Keratinocyte (primary cell): ENCODE measurements at regions not wholly inside any gene's neighbourhood (a gene's known extent, or its start where the extent isn't known, plus 50 kb on each side); places are given as distances from the start of the nearest gene placed in this dataset.
"Not testable (repeated sequence)": the region's sequence is repeated elsewhere in the genome, so short reads cannot be mapped to it uniquely, and the experiment has no call there.

Experiments used
- DNase-seq: peaks from one replicate; pipeline ENCODE4 v3.0.0-alpha.2; 2011; ENCODE audit warnings: low read depth, missing footprints, low spot score
- FAIRE-seq: peaks from 2 replicates; lab custom pipeline; 2011; peaks lifted over from hg19 to GRCh38; lab: Jason Lieb, UNC
- H2AFZ ChIP-seq: 2 replicates; pipeline ENCODE4 v1.6.0; 2012; ENCODE audit warnings: low read length, control low read depth, inconsistent platforms; ENCODE audit not compliant: control insufficient read depth
- H3K27ac ChIP-seq: 2 replicates; pipeline ENCODE4 v1.5.1; 2011; ENCODE audit warnings: low read length; ENCODE audit not compliant: control insufficient read depth, insufficient read depth
- H3K27me3 ChIP-seq: 3 replicates; pipeline ENCODE4 v1.6.0; 2011; ENCODE audit warnings: low read length; ENCODE audit not compliant: control insufficient read depth, insufficient read depth; ENCODE audit errors: extremely low read depth
- H3K36me3 ChIP-seq, 2 experiments: 2 replicates in 1 of 2; 3 replicates in 1 of 2; pipeline ENCODE4 v1.5.1; 2011; ENCODE audit warnings: low read length in 2 of 2, mild to moderate bottlenecking in 1 of 2; ENCODE audit not compliant: control insufficient read depth in 2 of 2, insufficient read depth in 2 of 2; ENCODE audit errors: extremely low read depth in 1 of 2
- H3K4me1 ChIP-seq: 3 replicates; pipeline ENCODE4 v1.5.1; 2011; ENCODE audit warnings: low read length; ENCODE audit not compliant: control insufficient read depth, insufficient read depth; ENCODE audit errors: extremely low read depth
- H3K4me2 ChIP-seq: 3 replicates; pipeline ENCODE4 v1.6.0; 2011; ENCODE audit warnings: low read depth, low read length; ENCODE audit not compliant: control insufficient read depth, insufficient read depth; ENCODE audit errors: extremely low read depth
- H3K4me3 ChIP-seq, 3 experiments: fragments of 200-600 bp in 1 of 3; sonication (generic) in 1 of 3; 2 replicates in 2 of 3; 3 replicates in 1 of 3; pipeline ENCODE4 v1.5.1; 2011 to 2016; ENCODE audit warnings: low read length in 3 of 3, mild to moderate bottlenecking in 3 of 3, control low read depth in 2 of 3, inconsistent platforms in 1 of 3, low read depth in 1 of 3, mixed read lengths in 1 of 3, mixed run types in 1 of 3, moderate library complexity in 1 of 3; ENCODE audit not compliant: control insufficient read depth in 2 of 3, insufficient read depth in 2 of 3; ENCODE audit errors: extremely low read depth in 1 of 3
- H3K79me2 ChIP-seq: 2 replicates; pipeline ENCODE4 v1.6.0; 2012; ENCODE audit warnings: low read length; ENCODE audit not compliant: control insufficient read depth, insufficient read depth
- H3K9ac ChIP-seq: 3 replicates; pipeline ENCODE4 v1.6.0; 2011; ENCODE audit warnings: low read length; ENCODE audit not compliant: control insufficient read depth, insufficient read depth; ENCODE audit errors: extremely low read depth
- H3K9me1 ChIP-seq: 3 replicates; pipeline ENCODE4 v1.6.0; 2011; ENCODE audit warnings: low read length; ENCODE audit not compliant: control insufficient read depth, insufficient read depth; ENCODE audit errors: extremely low read depth
- H3K9me3 ChIP-seq: 2 replicates; pipeline ENCODE4 v1.5.1; 2012; ENCODE audit warnings: low read depth, low read length; ENCODE audit not compliant: control insufficient read depth
- H4K20me1 ChIP-seq: 3 replicates; pipeline ENCODE4 v1.6.0; 2011; ENCODE audit warnings: low read length; ENCODE audit not compliant: control insufficient read depth, insufficient read depth; ENCODE audit errors: extremely low read depth
- EZH2 ChIP-seq: IDR thresholded peaks from one replicate; pipeline ENCODE4 v1.6.1; 2012; ENCODE audit warnings: inconsistent platforms, mild to moderate bottlenecking, low read length, moderate library complexity
- dilution Hi-C: fragments of 300-500 bp; cut with MboI; formaldehyde crosslinking; loops from one replicate; pipeline ENCODE4 v1.7.0; 2020; ENCODE audit warnings: low sequenced_read_pairs; ENCODE audit not compliant: extremely low pct_ligation_motif_present
- TF ChIP-seq, protein P1 (sequence below), 3 experiments: IDR thresholded peaks in 1 of 3; conservative IDR thresholded peaks in 1 of 3; optimal IDR thresholded peaks in 1 of 3; 2 replicates in 2 of 3; 3 replicates in 1 of 3; pipeline versions ENCODE3 to v1.5.1; 2011; ENCODE audit warnings: low read length in 3 of 3, mild to moderate bottlenecking in 3 of 3, moderate library complexity in 2 of 3, control low read depth in 1 of 3, inconsistent platforms in 1 of 3; ENCODE audit not compliant: insufficient read depth in 2 of 3; ENCODE audit errors: extremely low read depth in 1 of 3

DNA sequence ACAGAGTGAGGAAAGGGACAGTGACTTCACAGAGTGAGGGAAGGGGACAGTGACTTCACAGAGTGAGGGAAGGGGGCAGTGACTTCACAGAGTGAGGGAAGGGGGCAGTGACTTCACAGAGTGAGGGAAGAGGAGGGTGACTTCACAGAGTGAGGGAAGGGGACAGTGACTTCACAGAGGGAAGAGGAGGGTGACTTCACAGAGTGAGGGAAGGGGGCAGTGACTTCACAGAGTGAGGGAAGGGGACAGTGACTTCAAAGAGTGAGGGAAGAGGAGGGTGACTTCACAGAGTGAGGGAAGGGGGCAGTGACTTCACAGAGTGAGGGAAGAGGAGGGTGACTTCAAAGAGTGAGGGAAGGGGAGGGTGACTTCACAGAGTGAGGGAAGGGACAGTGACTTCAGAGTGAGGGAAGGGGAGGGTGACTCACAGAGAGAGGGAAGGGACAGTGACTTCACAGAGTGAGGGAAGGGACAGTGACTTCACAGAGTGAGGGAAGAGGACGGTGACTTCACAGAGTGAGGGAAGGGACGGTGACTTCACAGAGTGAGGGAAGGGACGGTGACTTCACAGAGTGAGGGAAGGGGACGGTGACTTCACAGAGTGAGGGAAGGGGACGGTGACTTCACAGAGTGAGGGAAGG lies 142.0 kb upstream of the PITRM1 start:
- H4K20me1 ChIP-seq, H3K27me3 ChIP-seq, H3K4me3 ChIP-seq, FAIRE-seq, DNase-seq, H3K9me3 ChIP-seq, H3K4me2 ChIP-seq, H2AFZ ChIP-seq, H3K36me3 ChIP-seq, H3K9ac ChIP-seq, H3K4me1 ChIP-seq, H3K9me1 ChIP-seq, dilution Hi-C loops, H3K79me2 ChIP-seq, H3K27ac ChIP-seq: not testable (repeated sequence)

DNA sequence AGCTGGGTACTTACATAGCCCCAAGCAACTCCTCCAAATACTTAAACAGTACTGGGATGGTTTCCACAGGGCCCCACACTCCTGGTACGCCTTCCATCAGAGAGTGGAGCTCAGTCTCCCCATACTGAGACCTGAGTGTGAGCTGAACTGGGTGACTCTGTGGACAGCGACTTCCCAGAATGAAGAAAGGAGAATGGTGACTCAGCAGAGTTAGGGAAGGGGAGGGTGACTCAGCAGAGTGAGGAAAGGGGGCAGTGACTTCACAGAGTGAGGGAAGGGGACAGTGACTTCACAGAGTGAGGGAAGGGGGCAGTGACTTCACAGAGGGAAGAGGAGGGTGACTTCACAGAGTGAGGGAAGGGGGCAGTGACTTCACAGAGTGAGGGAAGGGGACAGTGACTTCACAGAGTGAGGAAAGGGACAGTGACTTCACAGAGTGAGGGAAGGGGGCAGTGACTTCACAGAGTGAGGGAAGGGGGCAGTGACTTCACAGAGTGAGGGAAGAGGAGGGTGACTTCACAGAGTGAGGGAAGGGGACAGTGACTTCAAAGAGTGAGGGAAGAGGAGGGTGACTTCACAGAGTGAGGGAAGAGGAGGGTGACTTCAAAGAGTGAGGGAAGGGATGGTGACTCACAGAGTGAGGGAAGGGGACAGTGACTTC lies 141.3 kb upstream of the PITRM1 start:
- H3K9me1 ChIP-seq, H3K9ac ChIP-seq, H4K20me1 ChIP-seq, H2AFZ ChIP-seq, H3K79me2 ChIP-seq, H3K36me3 ChIP-seq, H3K4me2 ChIP-seq, H3K27ac ChIP-seq, H3K27me3 ChIP-seq, H3K4me1 ChIP-seq, H3K9me3 ChIP-seq, dilution Hi-C loops, H3K4me3 ChIP-seq: not testable (repeated sequence)
- peak; percentile 15 for DNase-seq
- peak; percentile 26 for FAIRE-seq

DNA sequence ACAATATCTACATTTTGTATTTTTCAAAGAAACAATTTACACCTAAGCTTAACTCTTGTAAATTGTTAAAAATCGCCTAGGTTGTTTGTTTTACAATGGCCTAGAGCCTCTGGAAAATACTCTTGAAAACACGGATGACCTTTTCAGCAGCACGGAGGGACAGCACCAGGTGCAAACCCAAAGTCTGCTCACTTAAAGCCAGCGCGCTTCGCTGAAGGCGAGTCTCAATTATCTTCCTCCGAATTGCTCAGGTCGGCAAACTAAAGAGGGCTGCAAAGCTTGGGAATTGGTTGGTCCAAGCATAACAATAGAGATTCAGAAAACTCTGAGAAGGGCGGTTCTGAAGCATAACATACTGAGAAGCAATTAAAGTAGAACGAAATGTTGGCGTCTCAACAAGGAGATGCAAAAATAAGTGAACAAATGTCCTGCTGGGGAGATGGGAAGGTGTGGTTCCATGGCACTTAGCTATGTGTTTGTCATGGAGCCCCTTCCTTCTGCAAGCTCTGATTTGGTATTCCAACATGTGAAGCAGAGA lies 139.9 kb upstream of the PITRM1 start:
- FAIRE-seq (no peak), DNase-seq (no peak)
- H3K9me3 ChIP-seq = no peaks in the 10 kb centered on the region
- peaks cover 4% of the 10 kb centered on the region for H3K4me1 ChIP-seq
- TF ChIP-seq, protein P1, sequence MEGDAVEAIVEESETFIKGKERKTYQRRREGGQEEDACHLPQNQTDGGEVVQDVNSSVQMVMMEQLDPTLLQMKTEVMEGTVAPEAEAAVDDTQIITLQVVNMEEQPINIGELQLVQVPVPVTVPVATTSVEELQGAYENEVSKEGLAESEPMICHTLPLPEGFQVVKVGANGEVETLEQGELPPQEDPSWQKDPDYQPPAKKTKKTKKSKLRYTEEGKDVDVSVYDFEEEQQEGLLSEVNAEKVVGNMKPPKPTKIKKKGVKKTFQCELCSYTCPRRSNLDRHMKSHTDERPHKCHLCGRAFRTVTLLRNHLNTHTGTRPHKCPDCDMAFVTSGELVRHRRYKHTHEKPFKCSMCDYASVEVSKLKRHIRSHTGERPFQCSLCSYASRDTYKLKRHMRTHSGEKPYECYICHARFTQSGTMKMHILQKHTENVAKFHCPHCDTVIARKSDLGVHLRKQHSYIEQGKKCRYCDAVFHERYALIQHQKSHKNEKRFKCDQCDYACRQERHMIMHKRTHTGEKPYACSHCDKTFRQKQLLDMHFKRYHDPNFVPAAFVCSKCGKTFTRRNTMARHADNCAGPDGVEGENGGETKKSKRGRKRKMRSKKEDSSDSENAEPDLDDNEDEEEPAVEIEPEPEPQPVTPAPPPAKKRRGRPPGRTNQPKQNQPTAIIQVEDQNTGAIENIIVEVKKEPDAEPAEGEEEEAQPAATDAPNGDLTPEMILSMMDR (optimal IDR thresholded peaks at IDR 0.05 in 1 of 3, IDR thresholded peaks at IDR 0.05 in 1 of 3, conservative IDR thresholded peaks at IDR 0.05 in 1 of 3; ENCODE audit: extremely low read depth in 1 of 3, insufficient read depth in 2 of 3, low read length in 3 of 3) = no peak
- TF ChIP-seq EZH2 = no peak
- no peaks in the 10 kb centered on the region for H3K9me1 ChIP-seq
- dilution Hi-C loops = no loop called here
- H3K27me3 ChIP-seq = peaks cover 3% of the 10 kb centered on the region
- no peaks in the 10 kb centered on the region for H3K79me2 ChIP-seq
- H3K36me3 ChIP-seq = no peaks in the 10 kb centered on the region
- no peak overlapping the region for H3K27ac ChIP-seq
- H3K4me2 ChIP-seq = no peak overlapping the region
- no peak overlapping the region for H2AFZ ChIP-seq
- no peak overlapping the region for H3K9ac ChIP-seq
- no peaks in the 10 kb centered on the region for H4K20me1 ChIP-seq
- no peak overlapping the region for H3K4me3 ChIP-seq
